Brain microvascular endothelial cell (primary cell): ENCODE measurements at regions not wholly inside any gene's neighbourhood (a gene's known extent, or its start where the extent isn't known, plus 50 kb on each side); places are given as distances from the start of the nearest gene placed in this dataset.

Source experiments
- DNase-seq: peaks from one replicate; pipeline ENCODE4 v3.0.0-alpha.2; 2020
- H3K27ac ChIP-seq: fragments of 250-450 bp; sonication (Bioruptor Pico); 2 replicates; pipeline ENCODE4 v1.5.1; 2020; ENCODE audit warnings: mild to moderate bottlenecking, moderate library complexity
- H3K27me3 ChIP-seq: fragments of 250-450 bp; sonication (Bioruptor Pico); replicated peaks from 2 replicates; pipeline ENCODE4 v1.5.1; 2020; ENCODE audit warnings: mild to moderate bottlenecking
- H3K36me3 ChIP-seq: fragments of 250-450 bp; sonication (Bioruptor Pico); replicated peaks from 2 replicates; pipeline ENCODE4 v1.5.1; 2020; ENCODE audit warnings: mild to moderate bottlenecking
- H3K4me3 ChIP-seq: 2 replicates; pipeline ENCODE4 v1.5.1; 2011; ENCODE audit warnings: low read depth, mild to moderate bottlenecking, control low read depth, low read length, moderate library complexity
- in situ Hi-C: cut with HindIII; loops from 2 replicates; pipeline ENCODE4 v1.10.0; 2017; ENCODE audit warnings: low sequenced_read_pairs, low pct_ligation_motif_present
- TF ChIP-seq, protein P1 (sequence below): IDR thresholded peaks from 2 replicates; pipeline ENCODE4 v1.5.1; 2011; ENCODE audit warnings: low read depth, mild to moderate bottlenecking, moderate library complexity, low read length, control low read depth, inconsistent platforms; ENCODE audit errors: missing control alignments

DNA sequence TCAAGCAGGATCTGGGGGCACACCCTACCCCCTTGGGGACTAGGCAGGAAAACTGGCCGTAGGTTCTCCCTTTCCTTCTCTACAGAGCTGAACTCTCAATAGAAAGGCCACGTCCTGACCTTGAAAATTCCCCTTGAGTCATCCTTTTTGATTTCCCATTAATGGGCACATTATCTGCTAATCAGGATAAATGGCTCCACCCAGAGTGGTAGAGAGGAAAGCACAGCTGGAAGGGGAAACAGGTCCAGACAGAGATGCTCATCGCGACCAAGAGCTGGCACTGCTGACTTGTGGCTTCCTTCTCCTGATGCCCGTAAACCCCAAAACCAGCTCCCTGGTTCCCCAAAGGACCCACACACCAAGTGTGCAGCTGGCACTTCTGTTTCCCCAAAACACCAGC is 206.5 kb upstream of the CDH5 start:
- in situ Hi-C loops, result no loop called here
- H3K27ac ChIP-seq, result no peak overlapping the region
- H3K27me3 ChIP-seq, result peaks cover 6% of the 10 kb centered on the region
- H3K36me3 ChIP-seq, result no peaks in the 10 kb centered on the region
- no peak overlapping the region for H3K4me3 ChIP-seq
- TF ChIP-seq, protein P1, sequence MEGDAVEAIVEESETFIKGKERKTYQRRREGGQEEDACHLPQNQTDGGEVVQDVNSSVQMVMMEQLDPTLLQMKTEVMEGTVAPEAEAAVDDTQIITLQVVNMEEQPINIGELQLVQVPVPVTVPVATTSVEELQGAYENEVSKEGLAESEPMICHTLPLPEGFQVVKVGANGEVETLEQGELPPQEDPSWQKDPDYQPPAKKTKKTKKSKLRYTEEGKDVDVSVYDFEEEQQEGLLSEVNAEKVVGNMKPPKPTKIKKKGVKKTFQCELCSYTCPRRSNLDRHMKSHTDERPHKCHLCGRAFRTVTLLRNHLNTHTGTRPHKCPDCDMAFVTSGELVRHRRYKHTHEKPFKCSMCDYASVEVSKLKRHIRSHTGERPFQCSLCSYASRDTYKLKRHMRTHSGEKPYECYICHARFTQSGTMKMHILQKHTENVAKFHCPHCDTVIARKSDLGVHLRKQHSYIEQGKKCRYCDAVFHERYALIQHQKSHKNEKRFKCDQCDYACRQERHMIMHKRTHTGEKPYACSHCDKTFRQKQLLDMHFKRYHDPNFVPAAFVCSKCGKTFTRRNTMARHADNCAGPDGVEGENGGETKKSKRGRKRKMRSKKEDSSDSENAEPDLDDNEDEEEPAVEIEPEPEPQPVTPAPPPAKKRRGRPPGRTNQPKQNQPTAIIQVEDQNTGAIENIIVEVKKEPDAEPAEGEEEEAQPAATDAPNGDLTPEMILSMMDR, result peak; percentile 33
- DNase-seq, result no peak

DNA sequence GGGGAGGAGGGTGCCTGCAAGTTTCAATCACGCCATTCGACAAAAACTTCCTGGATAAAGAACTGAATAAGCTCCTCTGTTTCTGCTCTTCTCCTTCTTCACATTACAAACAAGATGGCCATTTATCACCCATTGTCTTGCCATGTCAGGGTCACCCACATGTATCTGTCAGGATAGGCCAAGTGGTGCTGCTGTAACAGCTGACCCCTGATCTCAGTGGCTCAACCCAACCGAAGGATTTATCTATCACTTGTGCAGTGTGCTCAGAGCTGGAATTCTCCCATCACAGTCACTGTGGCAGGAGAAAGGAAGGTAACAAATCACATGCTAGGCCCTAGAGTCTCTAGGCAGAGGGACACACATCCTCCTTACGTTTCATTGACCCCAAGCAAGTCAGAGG is 210.0 kb upstream of the CDH5 start:
- H3K4me3 ChIP-seq, result no peak overlapping the region
- in situ Hi-C loops, result no loop called here
- DNase-seq, result no peak
- H3K27me3 ChIP-seq, result no peaks in the 10 kb centered on the region
- H3K36me3 ChIP-seq, result no peaks in the 10 kb centered on the region
- H3K27ac ChIP-seq, result no peak overlapping the region
- TF ChIP-seq, protein P1, result no peak

DNA sequence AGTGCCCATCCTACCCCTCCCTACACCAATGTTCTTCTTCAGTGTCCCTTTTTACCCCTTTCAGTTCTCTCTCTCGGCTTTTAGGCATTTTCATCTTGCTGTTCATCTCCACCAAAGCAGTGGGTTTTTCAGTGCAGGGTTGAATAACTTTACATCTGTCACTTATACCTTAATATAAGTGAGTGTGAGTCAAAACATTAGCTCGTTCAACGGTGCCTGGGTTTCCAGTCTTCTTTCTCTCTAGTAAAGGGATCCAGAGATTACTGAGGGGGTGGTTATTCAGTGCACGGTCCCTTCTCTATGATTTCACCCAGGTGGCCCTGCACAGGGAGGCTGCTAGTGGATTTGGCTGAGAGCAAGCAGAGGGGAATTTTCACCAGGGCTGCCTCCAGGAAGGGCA is 210.6 kb upstream of the CDH5 start:
- H3K27ac ChIP-seq, result no peak overlapping the region
- H3K36me3 ChIP-seq, result no peaks in the 10 kb centered on the region
- TF ChIP-seq, protein P1, result no peak
- no peaks in the 10 kb centered on the region for H3K27me3 ChIP-seq
- DNase-seq, result no peak
- in situ Hi-C loops, result no loop called here
- no peak overlapping the region for H3K4me3 ChIP-seq

DNA sequence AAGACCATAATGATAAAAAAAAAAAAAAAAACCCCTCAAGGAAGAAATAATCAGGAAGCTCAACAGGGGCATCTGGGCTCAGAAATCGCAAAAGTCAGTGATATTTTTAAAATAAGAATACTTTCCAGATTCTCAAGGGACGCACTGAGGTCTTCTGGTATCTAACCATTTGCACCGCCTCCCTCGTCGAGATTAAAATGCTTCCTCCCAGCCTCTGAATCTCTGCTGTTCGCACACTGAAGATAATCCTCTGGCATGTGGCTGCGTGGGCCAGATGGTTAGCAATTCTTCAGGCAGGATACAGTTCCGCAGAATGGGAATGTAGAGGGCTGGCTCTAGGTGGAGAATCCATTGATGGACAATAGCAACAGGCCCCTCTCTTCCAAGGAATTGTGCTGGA is 211.7 kb upstream of the CDH5 start:
- H3K36me3 ChIP-seq, result no peaks in the 10 kb centered on the region
- H3K27ac ChIP-seq, result no peak overlapping the region
- no peak overlapping the region for H3K4me3 ChIP-seq
- DNase-seq, result peak; percentile 64
- TF ChIP-seq, protein P1, result no peak
- H3K27me3 ChIP-seq, result no peaks in the 10 kb centered on the region
- in situ Hi-C loops, result no loop called here

DNA sequence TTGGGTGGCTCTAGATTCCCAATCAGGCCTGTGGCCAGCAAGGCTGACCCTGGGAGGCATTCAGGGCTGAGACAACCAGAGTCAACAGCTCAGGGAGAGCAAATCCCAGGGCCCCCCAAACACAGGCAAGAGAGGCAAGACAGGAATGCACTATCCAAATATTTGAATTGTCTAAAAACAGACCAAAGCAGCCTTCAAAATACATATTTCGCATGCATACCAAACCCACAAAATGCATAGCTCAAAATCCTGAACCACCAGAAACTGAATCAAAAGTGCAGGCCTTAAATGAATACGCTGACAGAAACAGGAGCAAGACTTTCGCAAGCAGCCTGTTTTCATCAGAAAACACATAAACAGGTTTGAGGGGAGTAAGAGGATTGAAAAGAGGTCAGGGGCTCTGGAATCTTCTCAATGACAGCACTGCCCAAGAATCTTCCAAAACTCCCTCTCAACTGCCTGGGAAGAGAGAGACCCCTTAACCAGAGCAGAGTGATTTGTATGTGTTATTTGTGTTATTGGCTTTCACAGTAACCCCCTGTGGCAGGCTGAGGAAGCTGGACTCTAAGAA is 213.6 kb upstream of the CDH5 start:
- TF ChIP-seq, protein P1, result peak; percentile 34
- Histone ChIP-seq H3K27me3 (no peaks in the 10 kb centered on the region), H3K27ac (peak overlapping the region; percentile 71), H3K36me3 (no peaks in the 10 kb centered on the region), H3K4me3 (no peak overlapping the region)
- peak; percentile 88 for DNase-seq
- in situ Hi-C loops, result no loop called here

DNA sequence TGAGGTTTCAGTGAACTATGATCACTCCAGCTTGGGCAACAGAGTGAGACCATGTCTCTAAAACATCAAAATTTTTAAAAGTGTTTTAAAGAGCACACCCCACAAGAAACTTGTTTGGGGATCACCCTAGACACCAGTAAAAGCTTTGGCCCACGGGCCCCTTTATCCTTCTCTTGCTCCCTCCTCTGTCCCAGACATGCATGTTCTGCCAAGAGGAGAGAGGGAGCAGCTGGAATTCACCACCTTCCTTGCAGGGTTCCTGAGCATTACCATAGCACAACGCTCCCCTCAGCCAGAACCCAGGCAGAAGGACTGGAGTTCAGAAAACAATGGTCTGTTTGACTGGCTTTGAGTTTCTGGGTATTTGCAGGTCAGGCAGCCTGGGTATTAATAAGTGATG is 214.3 kb upstream of the CDH5 start:
- TF ChIP-seq, protein P1, result peak; percentile 10
- in situ Hi-C loops, result no loop called here
- H3K4me3 ChIP-seq, result no peak overlapping the region
- no peaks in the 10 kb centered on the region for H3K27me3 ChIP-seq
- peak overlapping the region; percentile 71 for H3K27ac ChIP-seq
- no peak for DNase-seq
- no peaks in the 10 kb centered on the region for H3K36me3 ChIP-seq
